ENCODE measurements at regions not wholly inside any gene's neighbourhood (a gene's known extent, or its start where the extent isn't known, plus 50 kb on each side); places are given as distances from the start of the nearest gene placed in this dataset.

GRCh38 chr2:215738351-215738750 lies 275.0 kb downstream of the MREG start (continued):
- TF ChIP-seq CTCF (IDR thresholded peaks at IDR 0.05; ENCODE audit: control extremely low read depth in 1 of 3, insufficient read depth in 1 of 3, low read depth in 1 of 3, low read length in 3 of 3), result no peak
- TF ChIP-seq CREB1 (IDR thresholded peaks at IDR 0.05), result no peak
- TF ChIP-seq SP4 (IDR thresholded peaks at IDR 0.05; ENCODE audit: low read length), result no peak
- TF ChIP-seq EZH2 (IDR thresholded peaks at IDR 0.05; ENCODE audit: low read depth, low read length, severe bottlenecking), result no peak

Data from H1 (cell line).